ENCODE measurements at regions not wholly inside any gene's neighbourhood (a gene's known extent, or its start where the extent isn't known, plus 50 kb on each side); places are given as distances from the start of the nearest gene placed in this dataset.

DNA sequence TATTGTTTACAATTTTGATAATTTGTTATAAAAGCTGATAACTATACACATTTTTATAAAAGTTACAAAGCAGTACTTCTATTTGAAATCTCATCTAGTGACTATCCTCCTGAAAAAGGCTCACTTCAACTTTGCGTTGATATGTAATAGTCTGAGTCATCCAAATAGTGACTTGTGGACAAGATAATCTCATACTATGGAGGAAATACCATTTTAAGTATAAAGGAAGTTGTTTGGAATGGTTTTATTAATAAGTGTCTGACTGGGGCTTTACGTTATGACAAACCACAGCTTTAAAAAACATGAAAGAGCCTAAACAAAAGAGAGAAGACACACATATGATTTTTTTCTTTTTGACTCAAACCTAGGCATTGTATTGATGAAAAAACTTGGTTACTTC lies 272.3 kb upstream of the COL3A1 start:
- Histone ChIP-seq H3K27ac (ENCODE audit: low read depth, low read length, poor library complexity, severe bottlenecking) (peak overlapping the region; percentile 51), H3K4me1 (ENCODE audit: insufficient read depth, low read length, poor library complexity, severe bottlenecking) (peaks cover 24% of the 10 kb centered on the region), H3K4me3 (ENCODE audit: low read depth, low read length, poor library complexity, severe bottlenecking) (no peak overlapping the region), H3K36me3 (ENCODE audit: insufficient read depth, low read length, poor library complexity, severe bottlenecking) (no peaks in the 10 kb centered on the region), H3K27me3 (replicated peaks; ENCODE audit: insufficient read depth, low read depth, low read length, poor library complexity) (no peaks in the 10 kb centered on the region), H3K9me3 (ENCODE audit: low read depth, low read length, poor library complexity, severe bottlenecking) (no peaks in the 10 kb centered on the region)
- BruUV-seq (replicated peaks), result no TSS peak
- CTCF ChIA-PET, result no interaction called here
- intact Hi-C loops (cut with micrococcal nuclease; ENCODE audit: unreplicated experiment), result no loop called here
- POLR2A ChIA-PET (ENCODE audit: low non-redundant PET), result interaction anchor here (0.8 kb wide), 1 partner anchor 106 kb away, joined by 5 read pairs; no protein-coding TSS in a partner anchor
- TF ChIP-seq, protein P1, sequence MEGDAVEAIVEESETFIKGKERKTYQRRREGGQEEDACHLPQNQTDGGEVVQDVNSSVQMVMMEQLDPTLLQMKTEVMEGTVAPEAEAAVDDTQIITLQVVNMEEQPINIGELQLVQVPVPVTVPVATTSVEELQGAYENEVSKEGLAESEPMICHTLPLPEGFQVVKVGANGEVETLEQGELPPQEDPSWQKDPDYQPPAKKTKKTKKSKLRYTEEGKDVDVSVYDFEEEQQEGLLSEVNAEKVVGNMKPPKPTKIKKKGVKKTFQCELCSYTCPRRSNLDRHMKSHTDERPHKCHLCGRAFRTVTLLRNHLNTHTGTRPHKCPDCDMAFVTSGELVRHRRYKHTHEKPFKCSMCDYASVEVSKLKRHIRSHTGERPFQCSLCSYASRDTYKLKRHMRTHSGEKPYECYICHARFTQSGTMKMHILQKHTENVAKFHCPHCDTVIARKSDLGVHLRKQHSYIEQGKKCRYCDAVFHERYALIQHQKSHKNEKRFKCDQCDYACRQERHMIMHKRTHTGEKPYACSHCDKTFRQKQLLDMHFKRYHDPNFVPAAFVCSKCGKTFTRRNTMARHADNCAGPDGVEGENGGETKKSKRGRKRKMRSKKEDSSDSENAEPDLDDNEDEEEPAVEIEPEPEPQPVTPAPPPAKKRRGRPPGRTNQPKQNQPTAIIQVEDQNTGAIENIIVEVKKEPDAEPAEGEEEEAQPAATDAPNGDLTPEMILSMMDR (conservative IDR thresholded peaks at IDR 0.05; ENCODE audit: low read depth, low read length), result no peak
- TF ChIP-seq EZH2 (IDR thresholded peaks at IDR 0.05; ENCODE audit: borderline replicate concordance, low read depth, low read length, poor library complexity, severe bottlenecking), result no peak
- DNase-seq (ENCODE audit: low spot score), result peak; percentile 82

DNA sequence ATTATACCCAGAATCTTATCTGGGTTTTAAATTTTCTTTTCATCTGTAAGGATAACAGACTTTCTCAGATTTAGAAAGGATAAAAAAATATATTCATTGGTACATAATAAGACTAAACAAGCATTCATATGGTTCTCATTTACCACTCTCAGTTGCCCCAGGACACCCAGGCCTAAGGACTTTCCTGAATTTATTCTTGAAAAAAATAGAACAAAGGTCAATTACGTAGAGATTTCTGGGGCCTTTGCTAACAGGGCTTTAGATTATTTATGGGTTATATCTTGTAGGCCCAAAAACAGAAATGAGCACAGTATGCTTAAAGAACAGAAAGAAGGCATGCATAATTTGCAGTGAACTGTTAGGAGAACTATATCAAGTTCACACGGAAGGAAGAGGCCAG lies 269.0 kb upstream of the COL3A1 start:
- ChIA-PET POLR2A (ENCODE audit: low non-redundant PET) (no interaction called here), CTCF (no interaction called here)
- BruUV-seq (replicated peaks), result no TSS peak
- Histone ChIP-seq H3K36me3 (ENCODE audit: insufficient read depth, low read length, poor library complexity, severe bottlenecking) (no peaks in the 10 kb centered on the region), H3K27ac (ENCODE audit: low read depth, low read length, poor library complexity, severe bottlenecking) (no peak overlapping the region), H3K4me3 (ENCODE audit: low read depth, low read length, poor library complexity, severe bottlenecking) (no peak overlapping the region), H3K4me1 (ENCODE audit: insufficient read depth, low read length, poor library complexity, severe bottlenecking) (peaks cover 20% of the 10 kb centered on the region), H3K27me3 (replicated peaks; ENCODE audit: insufficient read depth, low read depth, low read length, poor library complexity) (no peaks in the 10 kb centered on the region), H3K9me3 (ENCODE audit: low read depth, low read length, poor library complexity, severe bottlenecking) (peaks cover 15% of the 10 kb centered on the region)
- DNase-seq (ENCODE audit: low spot score), result no peak
- TF ChIP-seq, protein P1 (conservative IDR thresholded peaks at IDR 0.05; ENCODE audit: low read depth, low read length), result no peak
- TF ChIP-seq EZH2 (IDR thresholded peaks at IDR 0.05; ENCODE audit: borderline replicate concordance, low read depth, low read length, poor library complexity, severe bottlenecking), result no peak
- intact Hi-C loops (cut with micrococcal nuclease; ENCODE audit: unreplicated experiment), result no loop called here

DNA sequence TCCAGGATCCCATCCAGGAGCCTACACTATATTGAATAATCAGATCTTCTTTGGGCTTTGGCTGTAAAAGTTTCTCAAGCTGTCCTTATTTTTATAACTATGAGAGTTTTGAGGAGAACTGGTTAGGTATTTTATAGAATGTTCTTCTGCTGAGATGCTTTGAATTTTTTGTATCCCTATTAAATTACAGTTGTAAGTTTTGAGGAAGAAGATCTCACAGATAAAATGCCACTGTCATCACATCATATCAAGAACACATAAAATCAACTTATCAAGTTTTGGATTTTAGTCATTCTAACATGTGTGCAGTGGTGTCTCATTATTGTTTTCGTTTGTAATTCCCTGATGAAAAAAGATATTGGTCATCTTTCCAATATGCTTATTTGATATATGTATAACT lies 260.2 kb upstream of the COL3A1 start:
- CTCF ChIA-PET, result no interaction called here
- no peak for TF ChIP-seq EZH2 (IDR thresholded peaks at IDR 0.05; ENCODE audit: borderline replicate concordance, low read depth, low read length, poor library complexity, severe bottlenecking)
- TF ChIP-seq, protein P1 (conservative IDR thresholded peaks at IDR 0.05; ENCODE audit: low read depth, low read length), result no peak
- POLR2A ChIA-PET (ENCODE audit: low non-redundant PET), result no interaction called here
- intact Hi-C loops (cut with micrococcal nuclease; ENCODE audit: unreplicated experiment), result no loop called here
- no TSS peak for BruUV-seq (replicated peaks)
- H3K9me3 ChIP-seq (ENCODE audit: low read depth, low read length, poor library complexity, severe bottlenecking), result peaks cover 12% of the 10 kb centered on the region
- no peak overlapping the region for H3K27ac ChIP-seq (ENCODE audit: low read depth, low read length, poor library complexity, severe bottlenecking)
- no peaks in the 10 kb centered on the region for H3K27me3 ChIP-seq (replicated peaks; ENCODE audit: insufficient read depth, low read depth, low read length, poor library complexity)
- no peaks in the 10 kb centered on the region for H3K36me3 ChIP-seq (ENCODE audit: insufficient read depth, low read length, poor library complexity, severe bottlenecking)
- DNase-seq (ENCODE audit: low spot score), result no peak
- no peak overlapping the region for H3K4me3 ChIP-seq (ENCODE audit: low read depth, low read length, poor library complexity, severe bottlenecking)
- no peaks in the 10 kb centered on the region for H3K4me1 ChIP-seq (ENCODE audit: insufficient read depth, low read length, poor library complexity, severe bottlenecking)

Measured in A673 (cell line).